ENCODE measurements at regions not wholly inside any gene's neighbourhood (a gene's known extent, or its start where the extent isn't known, plus 50 kb on each side); places are given as distances from the start of the nearest gene placed in this dataset.

DNA sequence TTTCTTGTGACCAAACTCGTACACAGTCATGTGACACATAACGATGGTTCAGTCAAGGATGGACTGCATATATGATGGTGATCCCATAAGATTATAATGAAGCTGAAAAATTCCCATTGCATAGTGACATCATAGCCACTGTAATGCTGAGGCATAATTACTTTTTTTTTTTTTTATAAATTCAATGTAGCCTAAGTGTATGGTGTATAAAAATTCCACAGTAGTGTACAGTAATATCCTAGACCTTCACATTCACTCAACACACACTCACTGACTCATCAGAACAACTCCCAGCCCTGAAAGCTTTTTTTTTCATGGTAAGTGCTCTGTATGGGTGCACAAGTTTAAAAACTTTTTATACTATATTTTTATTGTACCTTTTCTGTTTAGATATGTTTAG lies 105.0 kb downstream of the AREG start:
- no peak for DNase-seq (ENCODE audit: low spot score)
- no peaks in the 10 kb centered on the region for H3K36me3 Mint-ChIP-seq
- H3K27ac Mint-ChIP-seq = no peak overlapping the region
- peaks cover 14% of the 10 kb centered on the region; the same call in 1 of the 2 replicates for H3K4me1 Mint-ChIP-seq
- ChIA-PET POLR2A (no interaction called here), CTCF (interaction anchor here (1.1 kb wide), 1 partner anchor 121 kb away, joined by 3 read pairs; no protein-coding TSS in a partner anchor)
- no peaks in the 10 kb centered on the region for H3K9me3 Mint-ChIP-seq
- ATAC-seq = no peak
- H3K27me3 Mint-ChIP-seq (ENCODE audit: low read depth) = no peaks in the 10 kb centered on the region
- no peak overlapping the region for H3K4me3 Mint-ChIP-seq
- TF ChIP-seq, protein P1, sequence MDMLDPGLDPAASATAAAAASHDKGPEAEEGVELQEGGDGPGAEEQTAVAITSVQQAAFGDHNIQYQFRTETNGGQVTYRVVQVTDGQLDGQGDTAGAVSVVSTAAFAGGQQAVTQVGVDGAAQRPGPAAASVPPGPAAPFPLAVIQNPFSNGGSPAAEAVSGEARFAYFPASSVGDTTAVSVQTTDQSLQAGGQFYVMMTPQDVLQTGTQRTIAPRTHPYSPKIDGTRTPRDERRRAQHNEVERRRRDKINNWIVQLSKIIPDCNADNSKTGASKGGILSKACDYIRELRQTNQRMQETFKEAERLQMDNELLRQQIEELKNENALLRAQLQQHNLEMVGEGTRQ (CRISPR knock-in tag; IDR thresholded peaks at IDR 0.05) = no peak
- TF ChIP-seq, protein P2, sequence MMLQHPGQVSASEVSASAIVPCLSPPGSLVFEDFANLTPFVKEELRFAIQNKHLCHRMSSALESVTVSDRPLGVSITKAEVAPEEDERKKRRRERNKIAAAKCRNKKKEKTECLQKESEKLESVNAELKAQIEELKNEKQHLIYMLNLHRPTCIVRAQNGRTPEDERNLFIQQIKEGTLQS (CRISPR knock-in tag; conservative IDR thresholded peaks at IDR 0.05) = no peak
- TF ChIP-seq, protein P3, sequence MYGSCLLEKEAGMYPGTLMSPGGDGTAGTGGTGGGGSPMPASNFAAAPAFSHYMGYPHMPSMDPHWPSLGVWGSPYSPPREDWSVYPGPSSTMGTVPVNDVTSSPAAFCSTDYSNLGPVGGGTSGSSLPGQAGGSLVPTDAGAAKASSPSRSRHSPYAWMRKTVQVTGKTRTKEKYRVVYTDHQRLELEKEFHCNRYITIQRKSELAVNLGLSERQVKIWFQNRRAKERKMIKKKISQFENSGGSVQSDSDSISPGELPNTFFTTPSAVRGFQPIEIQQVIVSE (CRISPR knock-in tag; IDR thresholded peaks at IDR 0.05; ENCODE audit: borderline replicate concordance) = no peak
- TF ChIP-seq ZNF317 (CRISPR knock-in tag; IDR thresholded peaks at IDR 0.05; ENCODE audit: borderline replicate concordance, low read depth) (no peak), ZNF121 (CRISPR knock-in tag; IDR thresholded peaks at IDR 0.05) (no peak), ZNF138 (CRISPR knock-in tag; conservative IDR thresholded peaks at IDR 0.05) (no peak), FOXJ3 (CRISPR knock-in tag; IDR thresholded peaks at IDR 0.05; ENCODE audit: borderline replicate concordance) (no peak), ZBTB21 (CRISPR knock-in tag; IDR thresholded peaks at IDR 0.05; ENCODE audit: borderline replicate concordance) (no peak)
- TF ChIP-seq, protein P4, sequence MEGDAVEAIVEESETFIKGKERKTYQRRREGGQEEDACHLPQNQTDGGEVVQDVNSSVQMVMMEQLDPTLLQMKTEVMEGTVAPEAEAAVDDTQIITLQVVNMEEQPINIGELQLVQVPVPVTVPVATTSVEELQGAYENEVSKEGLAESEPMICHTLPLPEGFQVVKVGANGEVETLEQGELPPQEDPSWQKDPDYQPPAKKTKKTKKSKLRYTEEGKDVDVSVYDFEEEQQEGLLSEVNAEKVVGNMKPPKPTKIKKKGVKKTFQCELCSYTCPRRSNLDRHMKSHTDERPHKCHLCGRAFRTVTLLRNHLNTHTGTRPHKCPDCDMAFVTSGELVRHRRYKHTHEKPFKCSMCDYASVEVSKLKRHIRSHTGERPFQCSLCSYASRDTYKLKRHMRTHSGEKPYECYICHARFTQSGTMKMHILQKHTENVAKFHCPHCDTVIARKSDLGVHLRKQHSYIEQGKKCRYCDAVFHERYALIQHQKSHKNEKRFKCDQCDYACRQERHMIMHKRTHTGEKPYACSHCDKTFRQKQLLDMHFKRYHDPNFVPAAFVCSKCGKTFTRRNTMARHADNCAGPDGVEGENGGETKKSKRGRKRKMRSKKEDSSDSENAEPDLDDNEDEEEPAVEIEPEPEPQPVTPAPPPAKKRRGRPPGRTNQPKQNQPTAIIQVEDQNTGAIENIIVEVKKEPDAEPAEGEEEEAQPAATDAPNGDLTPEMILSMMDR (IDR thresholded peaks at IDR 0.05) = no peak
- TF ChIP-seq, protein P5, sequence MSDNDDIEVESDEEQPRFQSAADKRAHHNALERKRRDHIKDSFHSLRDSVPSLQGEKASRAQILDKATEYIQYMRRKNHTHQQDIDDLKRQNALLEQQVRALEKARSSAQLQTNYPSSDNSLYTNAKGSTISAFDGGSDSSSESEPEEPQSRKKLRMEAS (CRISPR knock-in tag; IDR thresholded peaks at IDR 0.05) = no peak

DNA sequence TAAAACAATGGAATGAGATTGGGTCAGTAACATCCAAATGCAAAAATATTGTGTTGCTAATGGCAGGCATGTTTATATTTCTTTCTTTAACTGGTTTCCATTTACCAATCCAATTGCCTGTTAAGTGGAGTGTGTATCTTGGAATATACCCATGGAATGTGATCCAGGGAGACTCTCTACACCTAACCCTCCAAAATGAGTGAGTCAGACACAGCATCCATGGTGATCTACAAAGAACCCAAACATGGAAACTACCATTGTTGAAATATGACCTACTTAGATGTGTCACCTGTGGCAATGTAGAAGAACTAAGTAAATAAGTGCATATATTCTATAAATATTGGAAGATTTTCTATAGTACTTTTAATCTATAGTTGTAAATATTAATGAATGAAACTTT lies 110.3 kb downstream of the AREG start:
- Mint-ChIP-seq H3K4me3 (no peak overlapping the region), H3K27ac (no peak overlapping the region), H3K4me1 (peaks cover 9% of the 10 kb centered on the region), H3K36me3 (no peaks in the 10 kb centered on the region), H3K9me3 (peaks cover 5% of the 10 kb centered on the region; the same call in 1 of the 2 replicates), H3K27me3 (ENCODE audit: low read depth) (no peaks in the 10 kb centered on the region)
- CTCF ChIA-PET = no interaction called here
- POLR2A ChIA-PET = no interaction called here
- DNase-seq (ENCODE audit: low spot score) (no peak), ATAC-seq (no peak)
- TF ChIP-seq, protein P6, sequence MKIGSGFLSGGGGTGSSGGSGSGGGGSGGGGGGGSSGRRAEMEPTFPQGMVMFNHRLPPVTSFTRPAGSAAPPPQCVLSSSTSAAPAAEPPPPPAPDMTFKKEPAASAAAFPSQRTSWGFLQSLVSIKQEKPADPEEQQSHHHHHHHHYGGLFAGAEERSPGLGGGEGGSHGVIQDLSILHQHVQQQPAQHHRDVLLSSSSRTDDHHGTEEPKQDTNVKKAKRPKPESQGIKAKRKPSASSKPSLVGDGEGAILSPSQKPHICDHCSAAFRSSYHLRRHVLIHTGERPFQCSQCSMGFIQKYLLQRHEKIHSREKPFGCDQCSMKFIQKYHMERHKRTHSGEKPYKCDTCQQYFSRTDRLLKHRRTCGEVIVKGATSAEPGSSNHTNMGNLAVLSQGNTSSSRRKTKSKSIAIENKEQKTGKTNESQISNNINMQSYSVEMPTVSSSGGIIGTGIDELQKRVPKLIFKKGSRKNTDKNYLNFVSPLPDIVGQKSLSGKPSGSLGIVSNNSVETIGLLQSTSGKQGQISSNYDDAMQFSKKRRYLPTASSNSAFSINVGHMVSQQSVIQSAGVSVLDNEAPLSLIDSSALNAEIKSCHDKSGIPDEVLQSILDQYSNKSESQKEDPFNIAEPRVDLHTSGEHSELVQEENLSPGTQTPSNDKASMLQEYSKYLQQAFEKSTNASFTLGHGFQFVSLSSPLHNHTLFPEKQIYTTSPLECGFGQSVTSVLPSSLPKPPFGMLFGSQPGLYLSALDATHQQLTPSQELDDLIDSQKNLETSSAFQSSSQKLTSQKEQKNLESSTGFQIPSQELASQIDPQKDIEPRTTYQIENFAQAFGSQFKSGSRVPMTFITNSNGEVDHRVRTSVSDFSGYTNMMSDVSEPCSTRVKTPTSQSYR (CRISPR knock-in tag; IDR thresholded peaks at IDR 0.05) = no peak
- TF ChIP-seq, protein P7, sequence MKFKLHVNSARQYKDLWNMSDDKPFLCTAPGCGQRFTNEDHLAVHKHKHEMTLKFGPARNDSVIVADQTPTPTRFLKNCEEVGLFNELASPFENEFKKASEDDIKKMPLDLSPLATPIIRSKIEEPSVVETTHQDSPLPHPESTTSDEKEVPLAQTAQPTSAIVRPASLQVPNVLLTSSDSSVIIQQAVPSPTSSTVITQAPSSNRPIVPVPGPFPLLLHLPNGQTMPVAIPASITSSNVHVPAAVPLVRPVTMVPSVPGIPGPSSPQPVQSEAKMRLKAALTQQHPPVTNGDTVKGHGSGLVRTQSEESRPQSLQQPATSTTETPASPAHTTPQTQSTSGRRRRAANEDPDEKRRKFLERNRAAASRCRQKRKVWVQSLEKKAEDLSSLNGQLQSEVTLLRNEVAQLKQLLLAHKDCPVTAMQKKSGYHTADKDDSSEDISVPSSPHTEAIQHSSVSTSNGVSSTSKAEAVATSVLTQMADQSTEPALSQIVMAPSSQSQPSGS (CRISPR knock-in tag; IDR thresholded peaks at IDR 0.05; ENCODE audit: borderline replicate concordance, low read depth) = no peak
- no peak for TF ChIP-seq MXD4 (CRISPR knock-in tag; IDR thresholded peaks at IDR 0.05; ENCODE audit: borderline replicate concordance)
- TF ChIP-seq, protein P8, sequence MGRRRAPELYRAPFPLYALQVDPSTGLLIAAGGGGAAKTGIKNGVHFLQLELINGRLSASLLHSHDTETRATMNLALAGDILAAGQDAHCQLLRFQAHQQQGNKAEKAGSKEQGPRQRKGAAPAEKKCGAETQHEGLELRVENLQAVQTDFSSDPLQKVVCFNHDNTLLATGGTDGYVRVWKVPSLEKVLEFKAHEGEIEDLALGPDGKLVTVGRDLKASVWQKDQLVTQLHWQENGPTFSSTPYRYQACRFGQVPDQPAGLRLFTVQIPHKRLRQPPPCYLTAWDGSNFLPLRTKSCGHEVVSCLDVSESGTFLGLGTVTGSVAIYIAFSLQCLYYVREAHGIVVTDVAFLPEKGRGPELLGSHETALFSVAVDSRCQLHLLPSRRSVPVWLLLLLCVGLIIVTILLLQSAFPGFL (CRISPR knock-in tag; IDR thresholded peaks at IDR 0.05; ENCODE audit: borderline replicate concordance) = no peak
- no peak for TF ChIP-seq NFATC4 (CRISPR knock-in tag; IDR thresholded peaks at IDR 0.05)
- no peak for TF ChIP-seq SMAD3 (CRISPR knock-in tag; IDR thresholded peaks at IDR 0.05; ENCODE audit: borderline replicate concordance)
- TF ChIP-seq TP53 (CRISPR knock-in tag; IDR thresholded peaks at IDR 0.05) = no peak
- TF ChIP-seq FOXJ3 (CRISPR knock-in tag; IDR thresholded peaks at IDR 0.05; ENCODE audit: borderline replicate concordance) = no peak
- TF ChIP-seq, protein P9, sequence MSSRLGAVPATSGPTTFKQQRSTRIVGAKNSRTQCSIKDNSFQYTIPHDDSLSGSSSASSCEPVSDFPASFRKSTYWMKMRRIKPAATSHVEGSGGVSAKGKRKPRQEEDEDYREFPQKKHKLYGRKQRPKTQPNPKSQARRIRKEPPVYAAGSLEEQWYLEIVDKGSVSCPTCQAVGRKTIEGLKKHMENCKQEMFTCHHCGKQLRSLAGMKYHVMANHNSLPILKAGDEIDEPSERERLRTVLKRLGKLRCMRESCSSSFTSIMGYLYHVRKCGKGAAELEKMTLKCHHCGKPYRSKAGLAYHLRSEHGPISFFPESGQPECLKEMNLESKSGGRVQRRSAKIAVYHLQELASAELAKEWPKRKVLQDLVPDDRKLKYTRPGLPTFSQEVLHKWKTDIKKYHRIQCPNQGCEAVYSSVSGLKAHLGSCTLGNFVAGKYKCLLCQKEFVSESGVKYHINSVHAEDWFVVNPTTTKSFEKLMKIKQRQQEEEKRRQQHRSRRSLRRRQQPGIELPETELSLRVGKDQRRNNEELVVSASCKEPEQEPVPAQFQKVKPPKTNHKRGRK (CRISPR knock-in tag; IDR thresholded peaks at IDR 0.05; ENCODE audit: borderline replicate concordance) = no peak
